ENCODE measurements at regions not wholly inside any gene's neighbourhood (a gene's known extent, or its start where the extent isn't known, plus 50 kb on each side); places are given as distances from the start of the nearest gene placed in this dataset.
A peak's percentile ranks its signal among the peaks of the same experiment; 100 is the strongest.

DNA sequence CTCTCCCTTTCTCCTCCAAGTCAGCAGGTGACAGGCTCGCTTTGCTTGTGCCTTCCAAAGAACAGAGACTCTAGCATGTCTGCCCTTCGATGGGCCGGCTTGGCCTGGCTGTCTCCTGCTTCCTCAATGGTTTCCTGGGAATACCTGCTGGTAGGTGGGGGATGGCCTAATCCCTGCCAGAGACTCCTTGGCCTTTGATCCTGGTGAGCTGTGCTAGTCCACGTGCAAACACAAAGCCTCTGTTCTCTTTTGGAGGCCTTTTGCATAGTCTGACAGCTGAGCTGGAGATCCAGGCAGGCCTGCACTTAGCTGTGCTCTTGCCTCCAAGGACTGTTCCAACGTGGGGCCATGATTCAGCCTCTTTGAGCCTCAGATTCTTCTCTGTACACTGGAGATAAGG lies 67.6 kb downstream of the ARL4C start (continued):
- TF ChIP-seq PCBP2 (optimal IDR thresholded peaks at IDR 0.05; ENCODE audit: low read depth, low read length, poor library complexity, severe bottlenecking) (no peak), SOX13 (IDR thresholded peaks at IDR 0.05) (no peak), SOX13 (CRISPR knock-in tag; conservative IDR thresholded peaks at IDR 0.05 in 1 of 2, IDR thresholded peaks at IDR 0.05 in 1 of 2) (peak in 1 of 2 experiments; percentile 48; a peak in 2 of 4 replicates), ZBTB2 (CRISPR knock-in tag; IDR thresholded peaks at IDR 0.05; ENCODE audit: low read depth) (no peak), ZNF503 (CRISPR knock-in tag; IDR thresholded peaks at IDR 0.05) (no peak), KIAA2018 (CRISPR knock-in tag; IDR thresholded peaks at IDR 0.05; ENCODE audit: borderline replicate concordance) (no peak), MAF1 (CRISPR knock-in tag; IDR thresholded peaks at IDR 0.05; ENCODE audit: borderline replicate concordance) (no peak), NR2F1 (CRISPR knock-in tag; IDR thresholded peaks at IDR 0.05) (no peak), HNF1B (CRISPR knock-in tag; IDR thresholded peaks at IDR 0.05) (0 out of 2 replicates have a peak, but pooled peaks have one; percentile 17), HOXD1 (CRISPR knock-in tag; IDR thresholded peaks at IDR 0.05) (no peak), HOXA9 (CRISPR knock-in tag; IDR thresholded peaks at IDR 0.05; ENCODE audit: borderline replicate concordance) (no peak)
- TF ChIP-seq, protein P1, sequence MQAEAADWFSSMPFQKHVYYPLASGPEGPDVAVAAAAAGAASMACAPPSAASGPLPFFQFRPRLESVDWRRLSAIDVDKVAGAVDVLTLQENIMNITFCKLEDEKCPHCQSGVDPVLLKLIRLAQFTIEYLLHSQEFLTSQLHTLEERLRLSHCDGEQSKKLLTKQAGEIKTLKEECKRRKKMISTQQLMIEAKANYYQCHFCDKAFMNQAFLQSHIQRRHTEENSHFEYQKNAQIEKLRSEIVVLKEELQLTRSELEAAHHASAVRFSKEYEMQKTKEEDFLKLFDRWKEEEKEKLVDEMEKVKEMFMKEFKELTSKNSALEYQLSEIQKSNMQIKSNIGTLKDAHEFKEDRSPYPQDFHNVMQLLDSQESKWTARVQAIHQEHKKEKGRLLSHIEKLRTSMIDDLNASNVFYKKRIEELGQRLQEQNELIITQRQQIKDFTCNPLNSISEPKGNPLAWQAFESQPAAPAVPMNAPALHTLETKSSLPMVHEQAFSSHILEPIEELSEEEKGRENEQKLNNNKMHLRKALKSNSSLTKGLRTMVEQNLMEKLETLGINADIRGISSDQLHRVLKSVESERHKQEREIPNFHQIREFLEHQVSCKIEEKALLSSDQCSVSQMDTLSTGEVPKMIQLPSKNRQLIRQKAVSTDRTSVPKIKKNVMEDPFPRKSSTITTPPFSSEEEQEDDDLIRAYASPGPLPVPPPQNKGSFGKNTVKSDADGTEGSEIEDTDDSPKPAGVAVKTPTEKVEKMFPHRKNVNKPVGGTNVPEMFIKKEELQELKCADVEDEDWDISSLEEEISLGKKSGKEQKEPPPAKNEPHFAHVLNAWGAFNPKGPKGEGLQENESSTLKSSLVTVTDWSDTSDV (CRISPR knock-in tag; IDR thresholded peaks at IDR 0.05) = no peak

Measured in HepG2 (cell line).